Head of caudate nucleus (tissue), 42 donors: ENCODE measurements at regions not wholly inside any gene's neighbourhood (a gene's known extent, or its start where the extent isn't known, plus 50 kb on each side); places are given as distances from the start of the nearest gene placed in this dataset.
A peak's percentile ranks its signal among the peaks of the same experiment; 100 is the strongest.

Source experiments
- DNase-seq, 42 donors: peaks; one replicate each; pipeline versions ENCODE4 v3.0.0 to v3.0.0-alpha.2; 2020 to 2021; ENCODE audit warnings: mixed read lengths in 7 of 42
- intact Hi-C: fragments of 100-400 bp; cut with DNase I; formaldehyde crosslinking; loops from one replicate; pipeline ENCODE4 v1.15.0; 2022

DNA sequence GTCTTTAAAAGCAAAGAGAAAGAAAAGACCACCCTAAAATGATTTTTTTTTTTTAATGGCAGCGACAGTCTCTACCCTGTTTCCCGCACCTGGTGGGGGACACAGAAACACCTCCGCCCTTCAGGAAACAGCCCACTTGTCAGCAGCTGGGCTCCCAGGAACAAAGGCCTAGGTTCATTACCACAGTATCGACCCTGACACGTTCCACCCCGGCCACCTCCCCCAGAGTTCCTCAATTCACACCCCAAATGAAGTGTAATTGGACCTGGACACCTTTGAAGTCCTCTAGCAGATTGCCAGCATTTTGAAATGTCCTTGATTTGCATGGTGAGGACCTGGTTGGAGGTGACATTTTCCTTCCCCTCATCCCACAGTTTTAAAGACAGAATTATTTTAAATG is 175.0 kb upstream of the BCOR start:
- intact Hi-C loops, result no loop called here
- DNase-seq, result no peak

GRCh38 chrX:40272141-40272540 is 174.4 kb upstream of the BCOR start:
- no peak for DNase-seq
- intact Hi-C loops, result no loop called here

DNA sequence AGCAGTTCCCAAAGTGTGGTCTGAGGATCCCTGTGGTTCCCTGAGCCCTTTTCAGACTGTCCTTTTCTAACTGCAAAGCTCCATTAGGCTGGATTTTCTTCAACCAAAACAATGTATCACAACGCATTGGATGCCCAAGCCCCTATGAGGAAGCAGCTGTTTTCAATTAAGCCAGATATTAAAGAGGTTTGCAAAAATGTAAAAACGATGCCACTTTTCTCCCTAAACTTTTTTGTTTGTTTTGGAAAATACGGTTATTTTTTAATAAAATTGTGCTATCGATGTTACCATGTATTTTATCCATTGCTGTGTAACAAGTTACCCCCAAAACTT is 170.4 kb upstream of the BCOR start:
- no peak for DNase-seq
- intact Hi-C loops, result loop anchor here (10.0 kb wide), 1 partner anchor 83 kb away; no protein-coding TSS in a partner anchor

GRCh38 chrX:40267334-40268187 is 169.8 kb upstream of the BCOR start:
- DNase-seq, result peak in 8 of 42 donors; percentile 1 to 43 (median 14)
- intact Hi-C loops, result loop anchor here (10.0 kb wide), 1 partner anchor 83 kb away; no protein-coding TSS in a partner anchor

- DNase-seq, result peak; percentile 36 to 87 (median 71)
- intact Hi-C loops, result loop anchor here (10.0 kb wide), 1 partner anchor 82 kb away; no protein-coding TSS in a partner anchor
These were observed 169.0 kb upstream of the BCOR start for GRCh38 chrX:40266490-40267333.

DNA sequence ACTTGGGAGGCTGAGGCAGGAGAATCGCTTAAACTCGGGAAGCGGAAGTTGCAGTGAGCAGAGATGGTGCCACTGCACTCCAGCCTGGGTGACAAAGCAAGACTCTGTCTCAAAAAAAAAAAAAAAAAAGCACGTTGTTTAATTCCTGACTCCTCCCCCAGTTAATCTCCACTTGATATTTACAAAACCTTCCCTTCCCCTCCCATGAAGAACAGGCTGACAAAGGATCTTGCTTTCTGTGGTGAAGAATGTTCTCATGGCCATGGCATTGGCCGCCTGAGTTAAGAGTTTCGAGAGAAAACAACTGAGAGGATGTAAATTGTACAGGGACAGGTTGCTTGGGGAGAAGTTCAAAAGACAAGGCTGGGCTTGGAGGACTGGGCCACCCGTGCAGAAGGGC is 168.2 kb upstream of the BCOR start:
- intact Hi-C loops, result loop anchor here (10.0 kb wide), 1 partner anchor 81 kb away; no protein-coding TSS in a partner anchor

GRCh38 chrX:40263014-40263560 is 165.3 kb upstream of the BCOR start:
- intact Hi-C loops, result loop anchor here (10.0 kb wide), 1 partner anchor 78 kb away; no protein-coding TSS in a partner anchor
- peak in 2 of 42 donors; percentile 18 to 35 for DNase-seq

More for the DNA sequence above, 168.2 kb upstream of the BCOR start:
- no peak for DNase-seq

DNA sequence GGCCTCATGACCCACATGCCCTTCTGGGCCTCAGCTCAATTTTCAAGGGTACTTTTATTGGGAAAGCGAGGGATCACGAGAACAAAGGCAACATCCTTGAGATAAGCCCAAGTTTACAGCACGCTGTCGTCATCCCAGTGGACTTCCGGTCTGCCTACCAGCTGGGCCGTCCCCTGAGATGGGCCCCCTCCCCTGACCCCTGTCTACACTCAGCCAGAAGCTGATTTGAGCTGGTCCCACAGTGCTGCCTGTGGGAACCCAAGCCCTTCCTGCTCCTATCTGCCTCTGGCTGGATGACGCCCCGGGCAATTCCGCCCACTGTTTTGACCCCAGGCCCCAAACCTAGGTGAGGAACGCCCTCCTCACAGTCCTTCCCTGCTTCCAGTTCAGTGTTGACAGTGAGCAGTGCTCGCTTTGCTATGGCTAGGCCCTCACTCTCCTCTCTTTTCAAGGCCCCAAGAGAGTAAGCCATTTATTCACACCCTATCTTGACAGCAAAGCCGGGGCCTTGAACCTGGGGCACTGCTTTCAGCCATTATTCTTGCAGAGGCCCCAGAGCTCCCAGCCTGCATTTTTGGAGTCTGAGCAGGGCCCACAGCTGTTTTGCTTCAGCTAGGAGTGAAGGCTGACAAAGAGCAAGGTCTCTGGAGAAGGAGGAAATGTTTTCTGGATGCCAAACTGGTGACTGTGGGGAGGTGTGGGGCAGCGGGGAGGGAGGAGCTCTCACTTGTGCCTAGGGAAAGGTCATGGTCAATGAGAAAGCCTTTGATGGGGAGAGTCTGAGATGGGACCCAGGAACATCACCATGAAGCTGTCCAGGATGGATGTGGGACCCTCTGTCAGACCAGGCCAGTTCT is 164.6 kb upstream of the BCOR start:
- no peak for DNase-seq
- intact Hi-C loops, result loop anchor here (10.0 kb wide), 1 partner anchor 78 kb away; no protein-coding TSS in a partner anchor

DNA sequence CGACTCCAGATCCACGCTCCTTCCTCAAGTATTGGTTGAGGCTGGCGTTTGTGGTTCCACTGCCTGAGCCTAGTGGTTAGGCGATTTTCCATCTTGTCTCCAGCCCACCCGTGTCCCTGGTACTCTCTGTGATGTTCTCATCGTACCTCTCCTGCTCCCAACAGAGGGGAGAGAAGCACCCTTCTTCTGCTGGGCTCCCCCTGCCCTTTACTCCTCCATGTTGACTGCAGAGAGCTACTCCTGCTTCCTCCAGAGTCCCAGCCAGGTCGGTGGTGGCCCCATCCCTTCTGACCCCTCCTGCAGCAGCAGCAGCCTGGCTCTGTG is 164.0 kb upstream of the BCOR start:
- no peak for DNase-seq
- intact Hi-C loops, result loop anchor here (10.0 kb wide), 1 partner anchor 77 kb away; no protein-coding TSS in a partner anchor

GRCh38 chrX:40260146-40260747 is 162.5 kb upstream of the BCOR start:
- no peak for DNase-seq
- intact Hi-C loops, result loop anchor here (10.0 kb wide), 1 partner anchor 75 kb away; no protein-coding TSS in a partner anchor

DNA sequence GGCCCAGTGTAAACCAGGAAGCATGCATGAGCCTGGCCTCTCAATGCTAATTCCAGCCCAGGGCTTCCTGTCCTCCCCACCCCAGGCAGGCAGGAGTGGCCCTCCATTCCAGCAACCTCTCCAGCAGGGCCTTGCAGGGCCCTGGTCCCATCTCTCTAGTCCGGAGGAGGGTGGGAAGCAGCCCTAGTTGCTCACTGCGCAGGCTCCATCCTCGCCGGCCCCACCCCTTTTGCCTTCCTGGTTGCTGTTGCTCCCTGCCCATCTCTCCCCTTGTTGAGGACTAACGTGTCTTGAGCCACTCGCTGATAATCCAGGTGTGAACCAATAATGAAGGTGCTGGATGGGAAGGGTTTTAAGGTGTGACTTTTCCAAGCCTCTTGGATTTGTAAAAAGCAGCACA is 161.2 kb upstream of the BCOR start:
- DNase-seq, result no peak

GRCh38 chrX:40253771-40254170 is 156.0 kb upstream of the BCOR start:
- no peak for DNase-seq
- intact Hi-C loops, result no loop called here

More for the DNA sequence above, 161.2 kb upstream of the BCOR start:
- intact Hi-C loops, result no loop called here

DNA sequence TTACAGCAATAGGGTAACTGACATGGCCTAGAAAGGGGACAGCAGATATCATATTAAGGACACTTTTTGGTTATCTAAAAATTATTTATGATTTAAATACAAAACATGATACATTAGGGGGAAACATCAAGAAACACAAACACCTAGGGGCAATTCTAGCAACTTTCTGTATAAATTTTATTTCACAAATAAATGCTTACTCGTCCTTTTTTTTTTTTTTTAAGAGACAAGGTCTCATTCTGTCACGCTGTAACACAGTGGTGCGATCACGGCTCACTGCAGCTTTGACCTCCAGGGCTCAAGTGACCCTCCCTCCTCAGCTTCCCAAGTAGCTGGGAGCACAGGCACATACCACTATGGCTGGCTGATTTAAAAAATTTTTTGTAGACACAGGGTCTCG is 151.8 kb upstream of the BCOR start:
- DNase-seq, result no peak
- intact Hi-C loops, result no loop called here

DNA sequence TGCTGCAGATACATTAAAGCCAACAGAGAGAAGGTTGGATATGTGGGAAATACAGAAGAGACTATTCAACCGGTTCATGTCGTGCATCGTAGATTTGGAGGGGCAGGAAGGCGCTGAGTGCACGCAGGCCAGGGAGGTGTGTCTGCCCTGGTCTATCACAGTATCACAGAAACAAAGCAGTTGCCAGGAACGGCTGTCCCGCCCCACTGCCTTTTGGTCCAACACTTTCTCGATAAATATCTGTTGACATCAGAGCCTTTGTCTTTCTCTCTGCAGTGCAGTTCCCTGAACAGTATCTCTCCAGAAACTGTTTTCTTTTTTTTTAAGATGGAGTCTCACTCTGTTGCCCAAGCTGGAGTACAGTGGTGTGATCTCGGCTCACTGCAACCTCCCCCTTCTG is 151.1 kb upstream of the BCOR start:
- intact Hi-C loops, result no loop called here
- DNase-seq, result no peak

DNA sequence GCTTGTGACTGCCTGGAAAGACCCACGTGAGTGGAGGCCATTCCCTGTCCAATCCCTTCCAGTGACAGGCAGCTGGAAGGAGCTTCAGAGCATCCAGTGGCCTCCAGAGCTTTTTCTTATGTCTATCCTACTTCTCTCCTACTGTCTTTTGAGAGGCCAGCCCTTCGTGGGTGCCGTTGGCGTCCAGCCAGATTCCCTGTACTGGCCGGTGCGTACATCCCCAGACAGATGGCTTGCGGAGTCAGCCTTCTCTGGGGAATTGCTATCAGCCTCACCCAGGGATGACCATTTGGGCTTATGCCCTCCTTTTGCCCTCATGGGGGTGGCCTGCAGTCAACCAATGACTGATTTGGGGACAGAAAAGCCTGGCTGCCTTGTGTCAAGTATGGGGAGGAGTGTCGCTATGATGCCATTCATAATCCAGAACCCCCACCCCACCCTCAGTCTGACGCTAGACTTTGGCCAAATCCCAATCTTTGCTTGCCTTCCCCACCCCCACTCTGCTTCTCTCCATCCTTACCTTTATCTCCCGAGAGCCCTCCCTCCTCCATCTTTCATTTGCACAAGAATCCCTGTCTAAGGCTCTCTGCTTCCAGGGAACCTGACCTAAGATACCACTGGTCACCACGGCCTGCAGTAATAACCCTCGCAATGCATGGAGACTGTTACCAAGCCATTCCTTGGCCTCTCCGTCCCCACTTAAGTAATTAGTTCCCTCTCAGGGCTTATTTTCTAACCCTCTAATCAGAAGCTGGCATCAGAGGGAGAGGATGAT is 150.3 kb upstream of the BCOR start:
- DNase-seq, result no peak
- intact Hi-C loops, result no loop called here

DNA sequence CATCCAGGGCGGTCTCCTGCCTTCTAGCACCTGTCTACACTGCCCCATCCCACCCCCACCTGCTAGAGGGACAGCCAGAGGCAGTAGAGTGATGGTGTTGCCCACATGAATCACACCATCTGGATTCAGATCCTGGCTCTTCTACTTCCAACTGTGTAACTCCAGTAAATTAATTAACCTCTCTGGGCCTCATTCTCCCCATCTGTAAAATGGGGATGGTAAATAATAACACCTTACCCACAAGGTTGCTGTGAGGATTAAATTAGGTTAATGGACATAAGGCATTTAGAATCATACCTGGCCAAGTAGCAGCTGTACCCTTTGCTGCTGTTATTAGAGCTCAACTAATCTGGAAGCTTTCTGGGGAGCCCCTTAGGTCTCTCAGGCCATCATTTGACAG is 149.6 kb upstream of the BCOR start:
- no peak for DNase-seq
- intact Hi-C loops, result no loop called here

DNA sequence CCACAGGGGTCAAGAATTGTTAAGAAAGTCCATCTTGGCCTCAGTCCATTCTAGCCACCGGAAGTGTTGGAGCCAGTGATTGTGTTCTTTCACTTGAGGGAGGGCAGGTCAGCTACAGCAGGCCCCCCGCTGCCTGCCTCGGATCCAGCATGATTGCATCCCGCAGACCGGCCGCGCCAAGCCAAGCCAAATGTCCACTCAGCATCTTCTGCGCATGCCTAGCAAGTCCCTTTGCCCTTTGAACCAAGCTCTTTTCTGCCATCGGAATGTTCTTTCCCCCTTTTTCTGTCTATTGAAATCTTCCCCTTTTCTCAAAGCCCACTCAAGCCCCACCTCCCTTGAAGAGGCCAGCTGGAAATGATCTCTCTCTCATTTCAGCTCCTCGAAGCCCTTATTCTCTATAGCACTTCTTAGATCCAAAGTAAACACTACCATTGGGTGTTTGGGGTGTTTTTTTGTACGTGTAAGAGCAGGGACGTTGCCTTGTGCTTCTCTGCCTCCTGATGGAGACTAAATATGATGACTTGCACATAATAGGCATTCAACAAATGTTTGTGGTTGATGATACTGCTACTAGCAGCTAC is 147.8 kb upstream of the BCOR start:
- intact Hi-C loops, result no loop called here
- no peak for DNase-seq
